BJ (cell line): ENCODE measurements at regions not wholly inside any gene's neighbourhood (a gene's known extent, or its start where the extent isn't known, plus 50 kb on each side); places are given as distances from the start of the nearest gene placed in this dataset.

ENCODE experiments used
- CTCF ChIA-PET: fragments of 350-600 bp; formaldehyde crosslinking; extraction: SDS; loops from one replicate; lab custom pipeline; 2021; ENCODE audit warnings: antibody characterized with exemption, inconsistent platforms; lab: Yijun Ruan, JAX
- POLR2A ChIA-PET: fragments of 300-600 bp; sonication (Branson Sonifier 250); formaldehyde crosslinking; extraction: SDS; loops from one replicate; lab custom pipeline; 2021; ENCODE audit warnings: antibody characterized with exemption; lab: Charles Lee
- DNase-seq: peaks from one replicate; pipeline ENCODE4 v3.0.0-alpha.2; 2011; ENCODE audit warnings: low read depth
- H3K27me3 ChIP-seq: 2 replicates; pipeline ENCODE4 v1.6.0; 2011; ENCODE audit warnings: low read length; ENCODE audit not compliant: control insufficient read depth, insufficient read depth
- H3K36me3 ChIP-seq: 2 replicates; pipeline ENCODE4 v1.5.1; 2011; ENCODE audit warnings: low read length; ENCODE audit not compliant: control insufficient read depth, insufficient read depth
- H3K4me3 ChIP-seq: 2 replicates; pipeline ENCODE4 v1.5.1; 2011; ENCODE audit warnings: low read depth, mild to moderate bottlenecking, control low read depth, low read length
- TF ChIP-seq, protein P1 (sequence below): IDR thresholded peaks from 2 replicates; pipeline ENCODE4 v1.5.1; 2011; ENCODE audit warnings: low read depth, mild to moderate bottlenecking, control low read depth, inconsistent platforms, low read length, moderate library complexity; ENCODE audit not compliant: insufficient read depth

DNA sequence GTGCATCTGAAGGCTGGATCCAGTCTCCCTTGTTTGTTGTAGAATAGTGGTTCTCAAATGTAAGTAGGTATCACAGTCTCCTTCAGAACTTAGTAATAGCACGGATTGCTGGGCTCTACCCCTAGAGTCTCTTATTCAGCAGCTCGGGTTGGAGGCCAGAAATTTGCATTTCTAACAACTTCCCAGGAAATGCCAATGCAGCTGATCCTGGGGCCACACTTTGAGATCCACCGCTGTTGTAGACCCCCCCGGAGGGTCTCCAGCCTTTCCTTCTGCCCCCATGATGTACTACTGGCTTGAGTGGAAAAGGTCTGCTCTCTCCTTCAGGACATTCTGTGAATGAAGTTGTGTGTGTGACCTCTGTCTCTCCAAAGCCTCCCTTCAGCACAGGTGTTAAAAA is 153.8 kb upstream of the CTNNB1 start:
- TF ChIP-seq, protein P1, sequence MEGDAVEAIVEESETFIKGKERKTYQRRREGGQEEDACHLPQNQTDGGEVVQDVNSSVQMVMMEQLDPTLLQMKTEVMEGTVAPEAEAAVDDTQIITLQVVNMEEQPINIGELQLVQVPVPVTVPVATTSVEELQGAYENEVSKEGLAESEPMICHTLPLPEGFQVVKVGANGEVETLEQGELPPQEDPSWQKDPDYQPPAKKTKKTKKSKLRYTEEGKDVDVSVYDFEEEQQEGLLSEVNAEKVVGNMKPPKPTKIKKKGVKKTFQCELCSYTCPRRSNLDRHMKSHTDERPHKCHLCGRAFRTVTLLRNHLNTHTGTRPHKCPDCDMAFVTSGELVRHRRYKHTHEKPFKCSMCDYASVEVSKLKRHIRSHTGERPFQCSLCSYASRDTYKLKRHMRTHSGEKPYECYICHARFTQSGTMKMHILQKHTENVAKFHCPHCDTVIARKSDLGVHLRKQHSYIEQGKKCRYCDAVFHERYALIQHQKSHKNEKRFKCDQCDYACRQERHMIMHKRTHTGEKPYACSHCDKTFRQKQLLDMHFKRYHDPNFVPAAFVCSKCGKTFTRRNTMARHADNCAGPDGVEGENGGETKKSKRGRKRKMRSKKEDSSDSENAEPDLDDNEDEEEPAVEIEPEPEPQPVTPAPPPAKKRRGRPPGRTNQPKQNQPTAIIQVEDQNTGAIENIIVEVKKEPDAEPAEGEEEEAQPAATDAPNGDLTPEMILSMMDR: no peak
- ChIA-PET CTCF (no interaction called here), POLR2A (no interaction called here)
- no peaks in the 10 kb centered on the region for H3K27me3 ChIP-seq
- no peaks in the 10 kb centered on the region for H3K36me3 ChIP-seq
- H3K4me3 ChIP-seq: no peak overlapping the region
- DNase-seq: no peak

DNA sequence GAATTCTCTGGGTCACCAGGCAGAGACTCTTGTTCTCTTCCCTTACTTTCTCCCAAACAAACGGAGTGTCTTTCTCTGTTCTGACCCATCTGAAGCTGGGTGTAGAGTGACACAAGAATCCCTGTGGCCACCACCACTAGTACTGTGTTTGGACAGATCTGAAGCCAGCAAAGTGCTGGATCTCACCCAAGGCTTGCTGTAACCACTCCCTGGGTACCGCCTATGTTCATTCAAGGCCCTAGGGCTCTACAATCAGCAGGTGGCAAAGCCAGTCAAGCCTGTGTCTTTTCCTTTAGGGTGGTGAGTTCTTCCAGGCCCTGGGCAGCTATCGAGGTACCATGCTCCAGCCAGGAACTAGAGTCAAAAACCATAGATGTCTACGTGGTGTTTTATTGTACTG is 149.2 kb upstream of the CTNNB1 start:
- no peak for DNase-seq
- Histone ChIP-seq H3K4me3 (no peak overlapping the region), H3K27me3 (no peaks in the 10 kb centered on the region), H3K36me3 (no peaks in the 10 kb centered on the region)
- CTCF ChIA-PET: no interaction called here
- TF ChIP-seq, protein P1: no peak
- POLR2A ChIA-PET: no interaction called here

DNA sequence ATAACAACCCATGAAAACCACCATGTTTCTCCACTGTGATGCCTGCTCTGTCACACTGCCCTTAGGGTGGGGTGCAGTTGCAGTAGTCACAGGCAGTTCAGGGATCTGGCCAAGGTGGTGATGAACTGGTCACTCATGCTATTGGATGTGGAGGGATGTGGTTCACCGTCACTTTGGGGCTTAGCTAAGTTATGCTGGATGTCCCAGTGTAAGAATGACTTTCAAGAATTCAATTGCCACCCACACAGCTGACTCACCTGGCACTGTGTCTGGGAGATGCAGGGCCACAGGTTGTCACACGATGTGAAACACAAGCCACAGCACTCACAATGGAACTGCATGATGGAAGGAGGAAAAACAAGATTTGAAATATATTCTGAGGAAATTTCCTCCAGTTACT is 146.1 kb upstream of the CTNNB1 start:
- no peaks in the 10 kb centered on the region for H3K36me3 ChIP-seq
- POLR2A ChIA-PET: no interaction called here
- no peak overlapping the region for H3K4me3 ChIP-seq
- TF ChIP-seq, protein P1: no peak
- no peaks in the 10 kb centered on the region for H3K27me3 ChIP-seq
- no peak for DNase-seq
- CTCF ChIA-PET: no interaction called here

DNA sequence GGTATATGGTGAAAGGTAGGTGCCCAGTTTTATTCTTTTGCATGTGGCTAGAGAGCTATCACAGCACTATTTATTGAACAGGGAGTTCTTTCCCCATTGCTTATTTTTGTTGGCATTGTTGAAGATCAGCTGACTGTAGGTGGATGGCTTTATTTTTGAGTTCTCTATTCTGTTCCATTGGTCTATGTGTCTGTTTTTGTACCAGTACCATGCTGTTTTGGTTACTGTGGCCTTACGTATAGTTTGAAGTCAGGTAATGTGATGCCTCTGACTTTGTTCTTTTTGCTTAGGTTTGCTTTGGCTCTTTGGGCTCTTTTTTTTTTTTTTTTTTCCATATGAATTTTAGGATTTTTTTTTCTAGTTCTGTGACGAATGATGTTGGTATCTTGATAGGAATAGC is 139.2 kb upstream of the CTNNB1 start:
- ChIA-PET CTCF (no interaction called here), POLR2A (no interaction called here)
- DNase-seq: no peak
- Histone ChIP-seq H3K27me3 (no peaks in the 10 kb centered on the region), H3K36me3 (no peaks in the 10 kb centered on the region), H3K4me3 (no peak overlapping the region)
- TF ChIP-seq, protein P1: no peak

DNA sequence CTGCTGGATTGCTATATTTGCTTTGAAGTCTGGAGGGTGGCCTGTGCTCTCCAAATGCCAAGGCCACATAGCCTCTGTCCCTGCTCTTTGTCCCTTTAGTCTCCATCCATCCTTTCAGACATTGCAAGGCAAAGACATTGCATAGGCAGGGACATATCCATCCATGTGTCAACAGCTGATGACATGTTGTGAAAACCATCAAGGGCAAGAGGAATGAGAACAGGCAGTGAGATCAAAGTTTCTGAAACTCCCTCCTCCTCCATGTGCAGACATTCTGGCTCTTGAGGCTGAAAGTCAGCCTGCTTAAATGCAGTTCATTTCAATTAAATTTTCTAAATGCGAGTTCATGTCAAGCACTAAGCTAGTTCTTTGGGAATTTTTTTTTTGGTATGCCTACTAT is 135.2 kb upstream of the CTNNB1 start:
- ChIA-PET CTCF (interaction anchor here (0.6 kb wide), 1 partner anchor 205 kb away, joined by 3 read pairs; no protein-coding TSS in a partner anchor), POLR2A (no interaction called here)
- no peaks in the 10 kb centered on the region for H3K36me3 ChIP-seq
- H3K27me3 ChIP-seq: no peaks in the 10 kb centered on the region
- TF ChIP-seq, protein P1: no peak
- no peak overlapping the region for H3K4me3 ChIP-seq
- DNase-seq: no peak
